GM12878 (cell line): ENCODE measurements at regions not wholly inside any gene's neighbourhood (a gene's known extent, or its start where the extent isn't known, plus 50 kb on each side); places are given as distances from the start of the nearest gene placed in this dataset.

Source experiments
- CTCF ChIP-seq, 3 experiments: IDR thresholded peaks in 2 of 3; conservative IDR thresholded peaks in 1 of 3; 2 replicates each; pipeline ENCODE4 v1.5.1; 2011; ENCODE audit warnings: low read depth in 3 of 3, low read length in 3 of 3, mild to moderate bottlenecking in 3 of 3, control low read depth in 2 of 3, moderate library complexity in 2 of 3, inconsistent platforms in 1 of 3, mixed read lengths in 1 of 3; ENCODE audit not compliant: control insufficient read depth in 2 of 3, insufficient read depth in 1 of 3; ENCODE audit errors: extremely low read depth in 1 of 3
- EZH2 ChIP-seq: IDR thresholded peaks from 2 replicates; pipeline ENCODE4 v1.6.1; 2012; ENCODE audit warnings: low read depth, mild to moderate bottlenecking, control low read depth, inconsistent platforms, low read length, borderline replicate concordance; ENCODE audit not compliant: control insufficient read depth
- SRF ChIP-seq, 2 experiments: IDR thresholded peaks; 2 replicates each; pipeline ENCODE4 v1.6.1; 2011; ENCODE audit warnings: low read depth in 2 of 2, low read length in 2 of 2, mild to moderate bottlenecking in 1 of 2, moderate library complexity in 1 of 2
- ZBTB33 ChIP-seq: fragments of 450-650 bp; IDR thresholded peaks from 2 replicates; pipeline ENCODE4 v1.6.1; 2017; ENCODE audit warnings: mild to moderate bottlenecking

GRCh38 chr12:20150835-20151422 lies 217.4 kb upstream of the PDE3A start:
- TF ChIP-seq SRF (IDR thresholded peaks at IDR 0.05; ENCODE audit: low read depth in 2 of 2, low read length in 2 of 2) (no peak), EZH2 (no peak), ZBTB33 (no peak), CTCF (IDR thresholded peaks at IDR 0.05 in 2 of 3, conservative IDR thresholded peaks at IDR 0.05 in 1 of 3; ENCODE audit: control insufficient read depth in 2 of 3, extremely low read depth in 1 of 3, insufficient read depth in 1 of 3, low read depth in 3 of 3, low read length in 3 of 3) (no peak)
